AG09319 (cell line): ENCODE measurements at regions not wholly inside any gene's neighbourhood (a gene's known extent, or its start where the extent isn't known, plus 50 kb on each side); places are given as distances from the start of the nearest gene placed in this dataset.

ENCODE experiments used
- DNase-seq: peaks from one replicate; pipeline ENCODE4 v3.0.0-alpha.2; 2010; ENCODE audit warnings: low read depth; ENCODE audit errors: extremely low read depth
- TF ChIP-seq, protein P1 (sequence below): IDR thresholded peaks from 2 replicates; pipeline ENCODE4 v1.5.1; 2011; ENCODE audit warnings: low read depth, mild to moderate bottlenecking, inconsistent platforms, low read length, moderate library complexity

DNA sequence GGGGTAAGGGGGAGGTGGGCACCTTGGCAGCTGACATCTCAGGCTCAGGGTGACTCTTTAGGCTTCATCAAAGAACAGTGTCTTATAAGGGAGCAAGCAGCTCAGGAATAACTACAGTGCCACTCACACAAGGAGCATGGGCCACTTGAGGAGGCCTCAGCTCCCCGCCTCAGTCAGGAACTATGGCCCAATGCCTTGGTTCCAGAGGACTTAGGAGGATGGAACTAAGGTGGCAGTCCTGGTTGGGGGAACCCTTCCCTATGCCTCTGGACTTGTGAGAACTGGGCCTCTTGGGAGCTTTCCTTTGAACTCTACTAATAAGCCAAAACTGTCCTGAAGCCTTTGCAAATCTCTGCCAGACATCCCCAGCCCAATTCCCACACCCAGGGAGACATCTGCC lies 160.6 kb downstream of the EFNB1 start:
- TF ChIP-seq, protein P1, sequence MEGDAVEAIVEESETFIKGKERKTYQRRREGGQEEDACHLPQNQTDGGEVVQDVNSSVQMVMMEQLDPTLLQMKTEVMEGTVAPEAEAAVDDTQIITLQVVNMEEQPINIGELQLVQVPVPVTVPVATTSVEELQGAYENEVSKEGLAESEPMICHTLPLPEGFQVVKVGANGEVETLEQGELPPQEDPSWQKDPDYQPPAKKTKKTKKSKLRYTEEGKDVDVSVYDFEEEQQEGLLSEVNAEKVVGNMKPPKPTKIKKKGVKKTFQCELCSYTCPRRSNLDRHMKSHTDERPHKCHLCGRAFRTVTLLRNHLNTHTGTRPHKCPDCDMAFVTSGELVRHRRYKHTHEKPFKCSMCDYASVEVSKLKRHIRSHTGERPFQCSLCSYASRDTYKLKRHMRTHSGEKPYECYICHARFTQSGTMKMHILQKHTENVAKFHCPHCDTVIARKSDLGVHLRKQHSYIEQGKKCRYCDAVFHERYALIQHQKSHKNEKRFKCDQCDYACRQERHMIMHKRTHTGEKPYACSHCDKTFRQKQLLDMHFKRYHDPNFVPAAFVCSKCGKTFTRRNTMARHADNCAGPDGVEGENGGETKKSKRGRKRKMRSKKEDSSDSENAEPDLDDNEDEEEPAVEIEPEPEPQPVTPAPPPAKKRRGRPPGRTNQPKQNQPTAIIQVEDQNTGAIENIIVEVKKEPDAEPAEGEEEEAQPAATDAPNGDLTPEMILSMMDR: no peak
- no peak for DNase-seq

DNA sequence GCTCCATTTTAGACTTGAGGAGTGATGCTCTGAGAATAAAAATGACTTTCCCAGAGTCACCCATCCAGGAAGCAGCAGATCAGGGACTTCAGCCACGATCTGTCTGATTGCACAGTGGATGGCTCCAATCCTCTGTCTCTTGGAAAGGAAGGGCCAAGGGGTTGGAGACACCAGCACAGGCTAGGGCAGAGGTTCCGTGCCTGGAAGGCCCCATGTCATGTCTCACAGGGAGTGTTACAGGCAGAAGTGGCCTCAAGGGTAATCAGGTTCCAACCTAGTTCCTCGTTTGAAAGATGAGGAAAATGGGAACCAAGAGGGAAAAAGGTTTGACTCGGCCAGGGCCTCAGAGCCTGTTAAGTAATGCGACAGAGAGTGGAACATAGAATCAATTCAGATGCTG lies 160.0 kb downstream of the EFNB1 start:
- no peak for DNase-seq
- TF ChIP-seq, protein P1: no peak

DNA sequence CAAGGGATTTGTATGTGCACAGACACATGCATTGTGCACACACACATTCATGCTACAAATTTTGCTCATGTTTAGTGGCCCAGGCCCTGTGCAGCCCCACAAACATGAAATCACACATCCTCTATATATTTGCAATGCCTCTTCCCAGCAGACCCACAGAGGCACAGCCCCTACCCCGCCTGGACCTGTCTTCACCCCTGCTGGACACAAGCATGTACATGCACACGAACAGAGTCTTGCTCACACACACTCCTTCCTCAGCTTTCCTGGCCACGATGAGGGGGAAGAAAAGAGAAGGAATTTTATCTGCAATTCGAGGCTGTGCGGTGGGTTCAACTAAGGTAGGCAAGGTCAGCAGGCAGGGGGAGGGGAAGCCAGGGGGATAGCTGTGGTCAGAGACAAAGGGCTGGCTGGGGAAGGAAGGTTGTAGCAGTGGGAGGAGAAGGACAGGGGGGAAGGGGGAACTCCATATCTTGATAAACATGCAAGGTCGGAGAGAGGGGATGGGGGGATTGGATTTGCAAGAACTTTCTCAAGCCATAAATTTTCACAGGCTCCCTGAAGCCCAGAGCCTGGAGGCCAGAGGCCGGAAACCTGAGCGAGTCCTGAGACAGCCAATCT lies 156.4 kb downstream of the EFNB1 start:
- TF ChIP-seq, protein P1: no peak
- no peak for DNase-seq

DNA sequence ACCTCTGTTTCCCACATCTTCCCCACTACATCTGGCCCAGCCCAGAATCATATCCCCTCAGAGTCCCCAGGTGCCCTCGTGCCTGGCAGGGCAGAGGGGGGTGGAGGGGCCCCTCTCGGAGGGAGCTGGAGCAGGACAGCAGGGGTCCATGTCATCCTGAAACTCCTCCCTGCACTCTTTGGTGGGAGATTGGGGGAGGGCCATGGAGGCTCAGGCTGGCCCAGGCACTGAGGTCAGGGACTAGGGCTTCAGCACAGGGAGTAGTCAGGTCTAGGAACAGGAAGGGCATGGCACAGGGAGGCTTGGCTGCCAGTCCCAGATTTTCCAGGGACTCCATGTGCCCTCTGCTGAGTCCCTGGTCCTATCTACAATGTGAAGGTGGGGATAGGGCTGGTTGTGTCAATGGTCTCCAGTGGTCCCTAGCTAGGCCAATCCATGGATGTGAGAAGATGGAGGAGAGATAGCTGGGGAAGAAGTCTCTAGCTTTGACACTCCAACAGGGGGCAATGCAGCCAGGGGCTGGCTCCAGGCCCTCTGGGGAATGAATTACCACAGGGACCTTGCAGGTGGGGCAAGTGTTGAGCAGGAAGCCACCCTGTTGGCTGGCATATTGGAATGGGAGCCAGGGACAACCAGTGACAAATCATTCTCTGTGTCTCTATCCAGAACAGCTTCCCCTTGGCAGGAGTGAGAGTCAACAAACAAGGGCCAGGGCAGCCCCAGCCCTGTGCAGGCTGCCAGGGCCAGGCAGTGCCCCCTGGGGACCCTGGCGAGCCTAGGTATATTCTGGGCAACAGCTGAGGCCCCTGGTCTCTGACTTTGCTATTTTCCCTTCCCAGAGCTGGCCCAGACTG lies 154.4 kb downstream of the EFNB1 start:
- TF ChIP-seq, protein P1: no peak
- DNase-seq: no peak

DNA sequence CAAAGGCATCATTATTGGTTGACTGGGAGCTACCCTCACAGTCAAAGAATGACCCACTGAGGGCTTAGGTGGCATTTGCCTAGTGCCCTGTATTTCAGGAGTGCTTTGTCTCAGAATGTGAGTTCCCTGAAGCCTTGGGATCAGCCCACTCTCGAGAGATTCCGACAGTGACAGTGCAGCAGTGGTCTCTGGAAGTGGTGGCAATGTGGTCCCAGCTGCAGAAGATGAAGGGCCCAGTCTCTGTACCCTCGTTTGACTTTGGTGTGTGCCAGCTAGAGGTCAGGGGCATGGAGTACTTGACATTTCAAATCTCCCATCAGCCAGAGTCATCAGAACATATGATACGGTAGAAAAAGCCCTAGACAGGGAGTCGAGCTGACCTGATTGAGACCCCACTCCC lies 153.7 kb downstream of the EFNB1 start:
- no peak for DNase-seq
- TF ChIP-seq, protein P1: no peak

DNA sequence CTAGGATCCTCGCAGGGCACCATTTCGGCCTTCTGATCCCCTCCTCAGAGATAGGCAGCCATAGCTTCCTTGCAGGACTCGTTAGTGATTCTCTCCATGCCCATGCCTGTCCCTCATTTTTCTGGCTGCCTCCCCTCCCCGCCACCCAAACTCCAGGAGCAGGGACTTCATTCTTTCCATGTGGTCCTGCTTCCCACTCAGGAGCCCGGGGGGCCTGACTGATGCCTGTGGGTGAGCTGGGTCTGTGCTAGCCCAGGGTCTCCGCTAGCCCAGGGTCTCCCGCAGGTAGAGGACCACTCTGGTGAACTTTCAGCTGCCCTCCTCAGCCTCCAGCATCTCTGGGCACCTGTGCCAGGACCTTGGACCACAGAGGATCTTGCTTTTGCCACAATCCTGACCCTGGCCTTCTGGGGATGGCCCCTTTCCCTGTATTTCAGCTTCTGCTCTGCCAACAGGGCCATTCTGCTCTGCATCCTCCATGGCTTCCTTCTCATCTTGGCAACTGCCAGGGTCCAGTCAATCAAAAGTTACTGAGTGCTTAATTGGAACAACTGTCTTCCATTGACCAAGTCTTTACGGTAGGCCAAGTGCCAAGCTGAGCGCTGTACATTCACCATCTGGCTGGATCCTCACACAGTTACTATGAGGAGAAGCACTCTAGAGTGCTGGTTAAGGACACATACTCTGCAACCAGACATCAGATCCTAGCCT lies 152.2 kb downstream of the EFNB1 start:
- TF ChIP-seq, protein P1: no peak
- DNase-seq: no peak

DNA sequence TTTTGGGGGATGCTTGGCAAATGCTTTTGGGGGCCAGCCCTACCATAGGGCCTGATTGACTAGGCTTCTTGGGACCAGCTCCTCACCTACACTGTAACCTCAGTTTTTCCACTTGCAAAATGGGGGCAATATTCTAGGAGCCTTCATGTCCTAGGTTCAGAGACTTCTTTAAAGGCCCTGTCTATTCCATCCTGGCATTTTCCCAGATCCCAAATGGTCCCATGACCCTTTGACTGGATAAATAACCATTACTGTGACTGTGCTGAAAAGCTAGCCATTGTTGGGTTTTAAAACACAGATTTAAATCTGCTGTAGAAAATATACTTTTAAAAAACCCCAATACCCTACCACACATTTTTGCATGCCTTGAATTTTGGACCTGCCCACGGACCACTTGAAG lies 149.8 kb downstream of the EFNB1 start:
- TF ChIP-seq, protein P1: no peak
- DNase-seq: no peak
